ENCODE measurements at regions not wholly inside any gene's neighbourhood (a gene's known extent, or its start where the extent isn't known, plus 50 kb on each side); places are given as distances from the start of the nearest gene placed in this dataset.

GRCh38 chr16:61194573-61194972, 841.7 kb downstream of the CDH8 start (continued):
- no peak for TF ChIP-seq REST (IDR thresholded peaks at IDR 0.05)
- TF ChIP-seq MAX (IDR thresholded peaks at IDR 0.05) = no peak
- TF ChIP-seq ATF3 (IDR thresholded peaks at IDR 0.05) = no peak

GRCh38 chr16:61182391-61182790, 853.8 kb downstream of the CDH8 start:
- Histone ChIP-seq H3K9ac (ENCODE audit: low read depth in 1 of 2, low read length in 2 of 2) (no peak overlapping the region), H3K4me3 (ENCODE audit: low read depth in 1 of 3, low read length in 3 of 3) (no peak overlapping the region), H3K9me3 (ENCODE audit: control insufficient read depth in 4 of 4, low read length in 3 of 4) (no peaks in the 10 kb centered on the region), H3K27ac (ENCODE audit: low read depth in 1 of 2, low read length in 2 of 2) (no peak overlapping the region), H3K4me1 (ENCODE audit: control insufficient read depth in 4 of 4, insufficient read depth in 4 of 4, low read length in 3 of 4) (no peaks in the 10 kb centered on the region), H3K27me3 (ENCODE audit: control insufficient read depth in 4 of 4, insufficient read depth in 4 of 4, low read length in 3 of 4) (no peaks in the 10 kb centered on the region), H3K36me3 (ENCODE audit: control insufficient read depth in 4 of 4, insufficient read depth in 3 of 4, low read depth in 1 of 4, low read length in 3 of 4) (no peaks in the 10 kb centered on the region)
- 48% methylated on average over 1 of the region's 1 CpG for WGBS
- TF ChIP-seq CTCF (IDR thresholded peaks at IDR 0.05; ENCODE audit: low read depth, low read length, missing input control) = no peak
- TF ChIP-seq EGR1 (IDR thresholded peaks at IDR 0.05; ENCODE audit: low read depth in 2 of 2) = no peak
- TF ChIP-seq YY1 (IDR thresholded peaks at IDR 0.05) = no peak
- no peak for TF ChIP-seq FOXA1 (IDR thresholded peaks at IDR 0.05)
- no peak for TF ChIP-seq ATF3 (IDR thresholded peaks at IDR 0.05)
- TF ChIP-seq TAF1 (conservative IDR thresholded peaks at IDR 0.05) = no peak
- TF ChIP-seq SP1 (IDR thresholded peaks at IDR 0.05) = no peak
- no peak for TF ChIP-seq JUND (IDR thresholded peaks at IDR 0.05)
- TF ChIP-seq NR2F2 (IDR thresholded peaks at IDR 0.05) = no peak
- no peak for TF ChIP-seq MAX (IDR thresholded peaks at IDR 0.05)
- no peak for TF ChIP-seq RAD21 (IDR thresholded peaks at IDR 0.05)
- TF ChIP-seq FOXA2 (IDR thresholded peaks at IDR 0.05) = no peak
- TF ChIP-seq ZBTB33 (IDR thresholded peaks at IDR 0.05) = no peak
- no peak for TF ChIP-seq GABPA (IDR thresholded peaks at IDR 0.05 in 1 of 2, conservative IDR thresholded peaks at IDR 0.05 in 1 of 2)
- no peak for TF ChIP-seq HNF4G (IDR thresholded peaks at IDR 0.05)
- TF ChIP-seq RXRA (IDR thresholded peaks at IDR 0.05) = no peak
- no peak for TF ChIP-seq HNF4A (conservative IDR thresholded peaks at IDR 0.05)
- TF ChIP-seq REST (IDR thresholded peaks at IDR 0.05) = no peak
- no peak for DNase-seq (ENCODE audit: low spot score)

All from liver (tissue), 8 donors.